OCI-LY3 (cell line): ENCODE measurements at regions not wholly inside any gene's neighbourhood (a gene's known extent, or its start where the extent isn't known, plus 50 kb on each side); places are given as distances from the start of the nearest gene placed in this dataset.
A peak's percentile ranks its signal among the peaks of the same experiment; 100 is the strongest.

ENCODE experiments used
- H2AFZ ChIP-seq: fragments of 200-600, 300-600 bp; shearing (Covaris generic); 2 replicates; pipeline ENCODE4 v1.6.0; 2014; ENCODE audit warnings: antibody characterized with exemption, low read depth, low read length
- H3K27ac ChIP-seq: fragments of 200-600, 300-600 bp; sonication (generic); 2 replicates; pipeline ENCODE4 v1.5.1; 2014; ENCODE audit warnings: mild to moderate bottlenecking, low read length, moderate library complexity, mixed read lengths
- H3K27me3 ChIP-seq: fragments of 200-600, 300-600 bp; sonication (generic); 2 replicates; pipeline ENCODE4 v1.6.1; 2014; ENCODE audit warnings: low read depth, low read length, mixed read lengths
- H3K36me3 ChIP-seq: fragments of 200-600, 300-600 bp; sonication (generic); replicated peaks from 2 replicates; pipeline ENCODE3; 2014; ENCODE audit warnings: low read depth, low read length, mixed read lengths
- H3K4me1 ChIP-seq: fragments of 300-600, 200-600 bp; sonication (generic); 2 replicates; pipeline ENCODE4 v1.6.1; 2014; ENCODE audit warnings: low read length, mixed read lengths
- H3K4me2 ChIP-seq: fragments of 200-600, 300-600 bp; sonication (generic); 2 replicates; pipeline ENCODE4 v1.6.1; 2014; ENCODE audit warnings: low read length, mixed read lengths
- H3K4me3 ChIP-seq: fragments of 300-600, 200-600 bp; sonication (generic); 2 replicates; pipeline ENCODE4 v1.5.1; 2014; ENCODE audit warnings: antibody characterized with exemption, mild to moderate bottlenecking, low read length, moderate library complexity
- H3K79me2 ChIP-seq: fragments of 300-600, 200-600 bp; shearing (Covaris generic); 2 replicates; pipeline ENCODE4 v1.6.1; 2014; ENCODE audit warnings: mild to moderate bottlenecking, low read length, mixed read lengths
- H3K9ac ChIP-seq: fragments of 300-600, 200-600 bp; shearing (Covaris generic); 2 replicates; pipeline ENCODE4 v1.6.0; 2014; ENCODE audit warnings: mild to moderate bottlenecking, low read length, moderate library complexity
- H3K9me3 ChIP-seq: fragments of 200-600, 300-600 bp; shearing (Covaris generic); 2 replicates; pipeline ENCODE4 v1.6.1; 2014; ENCODE audit warnings: low read length, mixed read lengths; ENCODE audit not compliant: insufficient read depth
- H4K20me1 ChIP-seq: fragments of 200-600, 300-600 bp; sonication (generic); 2 replicates; pipeline ENCODE4 v1.6.1; 2016; ENCODE audit warnings: low read length, mixed read lengths; ENCODE audit not compliant: insufficient read depth
- EZH2phosphoT487 ChIP-seq: fragments of 200-600 bp; shearing (Covaris generic); IDR thresholded peaks from 2 replicates; pipeline ENCODE4 v1.6.1; 2018; ENCODE audit warnings: antibody characterized with exemption, mixed run types, low read depth
- TF ChIP-seq, protein P1 (sequence below): fragments of 200-600, 300-600 bp; sonication (generic); IDR thresholded peaks from 2 replicates; pipeline ENCODE4 v1.5.1; 2014; ENCODE audit warnings: antibody characterized with exemption, low read length, low read depth

DNA sequence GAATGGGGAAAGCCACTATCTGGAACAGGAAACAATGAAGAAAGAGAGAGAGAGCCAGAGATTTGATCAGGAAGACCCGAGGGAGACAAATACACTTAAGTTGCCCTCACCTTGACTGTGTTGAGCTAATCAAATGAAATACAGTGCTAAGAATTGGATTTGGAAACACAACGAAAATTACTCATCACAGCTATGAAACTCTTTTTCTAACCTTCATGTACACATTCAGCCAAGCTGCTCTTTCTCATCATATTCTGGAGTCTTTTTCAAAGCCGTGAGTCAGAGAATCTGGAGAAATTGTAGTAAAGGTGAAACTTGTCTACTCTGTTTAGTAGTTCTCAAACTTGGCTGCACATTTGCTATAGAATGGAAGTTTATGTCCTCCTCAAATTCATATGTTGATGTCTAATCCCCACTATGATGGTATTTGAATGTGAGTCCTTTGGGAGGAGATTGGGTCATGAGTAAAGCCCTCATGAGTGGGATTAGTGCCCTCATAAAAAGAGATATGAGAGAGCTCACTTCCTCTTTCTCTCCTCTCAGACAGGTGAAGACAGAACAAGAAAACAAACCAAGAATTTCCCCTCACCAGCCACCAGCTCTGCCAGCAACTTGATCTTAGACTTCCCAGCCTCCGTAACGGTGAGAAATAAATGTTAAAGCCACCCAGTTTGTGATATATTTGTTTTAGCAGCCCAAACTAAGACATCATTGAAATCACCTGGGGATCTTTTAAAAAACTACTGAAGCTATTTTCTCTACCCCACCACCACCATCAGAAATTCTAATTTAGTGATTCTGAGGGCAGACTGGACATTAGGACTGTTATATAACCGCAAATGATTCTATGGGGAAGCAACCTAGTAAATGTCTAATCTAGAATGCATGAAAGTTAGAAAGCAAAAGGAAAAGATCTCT, 143.6 kb upstream of the GRM7 start:
- Histone ChIP-seq H3K4me3 (peak overlapping the region; percentile 72), H4K20me1 (no peaks in the 10 kb centered on the region), H3K27me3 (no peaks in the 10 kb centered on the region), H3K27ac (peak overlapping the region; percentile 98), H3K4me1 (peaks cover 60% of the 10 kb centered on the region), H3K4me2 (peak overlapping the region; percentile 93), H3K9ac (peak overlapping the region; percentile 94), H3K9me3 (peaks cover 22% of the 10 kb centered on the region), H3K36me3 (peaks cover 39% of the 10 kb centered on the region), H3K79me2 (no peaks in the 10 kb centered on the region), H2AFZ (no peak overlapping the region; the same call in 1 of the 2 replicates)
- TF ChIP-seq EZH2phosphoT487, result no peak
- TF ChIP-seq, protein P1, sequence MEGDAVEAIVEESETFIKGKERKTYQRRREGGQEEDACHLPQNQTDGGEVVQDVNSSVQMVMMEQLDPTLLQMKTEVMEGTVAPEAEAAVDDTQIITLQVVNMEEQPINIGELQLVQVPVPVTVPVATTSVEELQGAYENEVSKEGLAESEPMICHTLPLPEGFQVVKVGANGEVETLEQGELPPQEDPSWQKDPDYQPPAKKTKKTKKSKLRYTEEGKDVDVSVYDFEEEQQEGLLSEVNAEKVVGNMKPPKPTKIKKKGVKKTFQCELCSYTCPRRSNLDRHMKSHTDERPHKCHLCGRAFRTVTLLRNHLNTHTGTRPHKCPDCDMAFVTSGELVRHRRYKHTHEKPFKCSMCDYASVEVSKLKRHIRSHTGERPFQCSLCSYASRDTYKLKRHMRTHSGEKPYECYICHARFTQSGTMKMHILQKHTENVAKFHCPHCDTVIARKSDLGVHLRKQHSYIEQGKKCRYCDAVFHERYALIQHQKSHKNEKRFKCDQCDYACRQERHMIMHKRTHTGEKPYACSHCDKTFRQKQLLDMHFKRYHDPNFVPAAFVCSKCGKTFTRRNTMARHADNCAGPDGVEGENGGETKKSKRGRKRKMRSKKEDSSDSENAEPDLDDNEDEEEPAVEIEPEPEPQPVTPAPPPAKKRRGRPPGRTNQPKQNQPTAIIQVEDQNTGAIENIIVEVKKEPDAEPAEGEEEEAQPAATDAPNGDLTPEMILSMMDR, result no peak

- H4K20me1 ChIP-seq, result no peaks in the 10 kb centered on the region
Observed at GRCh38 chr3:6719999-6720398, 140.9 kb upstream of the GRM7 start.

DNA sequence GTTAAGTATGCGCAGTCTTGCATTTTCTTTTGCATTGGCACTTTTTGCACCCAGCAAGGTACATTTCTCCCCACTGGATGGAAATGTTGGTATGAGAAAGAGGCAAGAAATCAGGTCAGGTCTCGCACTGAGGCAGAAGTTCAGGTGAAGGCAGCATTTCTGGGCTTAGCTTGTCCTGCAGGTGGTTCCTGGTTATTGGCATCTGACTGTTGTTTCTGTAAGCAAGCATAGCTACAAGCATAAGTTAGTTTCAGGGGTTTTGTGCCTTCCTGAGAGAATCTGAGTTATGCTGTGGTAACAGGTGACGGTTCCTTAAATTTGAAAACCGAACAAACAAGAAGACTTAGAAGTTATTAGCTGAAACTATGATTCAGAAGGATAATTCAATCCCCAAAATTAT, 139.4 kb upstream of the GRM7 start:
- H3K9me3 ChIP-seq, result peaks cover 28% of the 10 kb centered on the region; the same call in 1 of the 2 replicates

More at GRCh38 chr3:6719999-6720398, 140.9 kb upstream of the GRM7 start:
- no peaks in the 10 kb centered on the region for H3K79me2 ChIP-seq
- no peak overlapping the region for H3K4me3 ChIP-seq
- H3K4me1 ChIP-seq, result peaks cover 53% of the 10 kb centered on the region
- H3K36me3 ChIP-seq, result peaks cover 38% of the 10 kb centered on the region
- no peak overlapping the region for H2AFZ ChIP-seq
- H3K27me3 ChIP-seq, result no peaks in the 10 kb centered on the region
- peaks cover 29% of the 10 kb centered on the region for H3K9me3 ChIP-seq
- no peak overlapping the region for H3K4me2 ChIP-seq
- H3K27ac ChIP-seq, result no peak overlapping the region; the same call in 1 of the 2 replicates
- no peak overlapping the region for H3K9ac ChIP-seq
- TF ChIP-seq, protein P1, result no peak
- TF ChIP-seq EZH2phosphoT487, result no peak

GRCh38 chr3:6723205-6723604, 137.7 kb upstream of the GRM7 start:
- Histone ChIP-seq H4K20me1 (no peaks in the 10 kb centered on the region), H3K4me2 (no peak overlapping the region), H3K27me3 (no peaks in the 10 kb centered on the region), H2AFZ (no peak overlapping the region), H3K9me3 (peaks cover 28% of the 10 kb centered on the region; the same call in 1 of the 2 replicates), H3K4me3 (no peak overlapping the region), H3K36me3 (peaks cover 37% of the 10 kb centered on the region), H3K9ac (no peak overlapping the region), H3K27ac (no peak overlapping the region), H3K4me1 (peaks cover 24% of the 10 kb centered on the region), H3K79me2 (no peaks in the 10 kb centered on the region)
- no peak for TF ChIP-seq EZH2phosphoT487
- TF ChIP-seq, protein P1, result no peak

More for the DNA sequence above, 139.4 kb upstream of the GRM7 start:
- Histone ChIP-seq H3K36me3 (peaks cover 37% of the 10 kb centered on the region), H4K20me1 (no peaks in the 10 kb centered on the region), H3K79me2 (no peaks in the 10 kb centered on the region), H3K4me2 (no peak overlapping the region), H2AFZ (no peak overlapping the region), H3K27me3 (no peaks in the 10 kb centered on the region), H3K4me3 (no peak overlapping the region), H3K27ac (peak overlapping the region; percentile 17), H3K4me1 (peaks cover 39% of the 10 kb centered on the region), H3K9ac (no peak overlapping the region)
- TF ChIP-seq, protein P1, result no peak
- TF ChIP-seq EZH2phosphoT487, result no peak
